ENCODE measurements at regions not wholly inside any gene's neighbourhood (a gene's known extent, or its start where the extent isn't known, plus 50 kb on each side); places are given as distances from the start of the nearest gene placed in this dataset.

GRCh38 chr6:114952229-114952628, 609.4 kb upstream of the HS3ST5 start:
- no peaks in the 10 kb centered on the region; the same call in 1 of the 2 replicates for H3K9me2 ChIP-seq
- POLR2A ChIA-PET: no interaction called here

GRCh38 chr6:114945392-114945791, 602.6 kb upstream of the HS3ST5 start:
- Histone ChIP-seq H3K9me2 (no peaks in the 10 kb centered on the region), H3K4me3 (ENCODE audit: low read depth in 2 of 2, low read length in 1 of 2) (no peak overlapping the region), H2AFZ (ENCODE audit: low read depth) (no peak overlapping the region), H3K27ac (ENCODE audit: low read depth in 2 of 2, low read length in 1 of 2) (no peak overlapping the region), H3K36me3 (replicated peaks in 1 of 2; ENCODE audit: control insufficient read depth in 1 of 2, insufficient read depth in 2 of 2, low read length in 1 of 2) (no peaks in the 10 kb centered on the region), H3K79me2 (ENCODE audit: insufficient read depth) (no peaks in the 10 kb centered on the region), H3K27me3 (ENCODE audit: insufficient read depth) (no peaks in the 10 kb centered on the region), H3F3A (replicated peaks; ENCODE audit: insufficient read depth) (no peaks in the 10 kb centered on the region), H3K4me2 (no peak overlapping the region), H3K9ac (no peak overlapping the region), H3K4me1 (ENCODE audit: control insufficient read depth in 1 of 2, insufficient read depth in 2 of 2, low read depth in 1 of 2, low read length in 1 of 2) (no peaks in the 10 kb centered on the region), H4K20me1 (ENCODE audit: insufficient read depth) (no peaks in the 10 kb centered on the region), H3K9me3 (peaks cover 6% of the 10 kb centered on the region; the same call in 1 of the 2 replicates)
- 19% methylated on average over 3 of the region's 5 CpGs for whole genome bisulfite sequencing (ENCODE audit: low lambda C conversion rate)
- no peak for DNase-seq
- POLR2A ChIA-PET: no interaction called here
- CTCF ChIA-PET: interaction anchor here (0.8 to 1.3 kb wide), 2 partner anchors 12 to 802 kb away, joined by 3 read pairs; no protein-coding TSS in a partner anchor
- no peak for TF ChIP-seq IRF3 (IDR thresholded peaks at IDR 0.05; ENCODE audit: low read depth, low read length)

More at GRCh38 chr6:114952229-114952628, 609.4 kb upstream of the HS3ST5 start:
- Histone ChIP-seq H3K27ac (ENCODE audit: low read depth in 2 of 2, low read length in 1 of 2) (no peak overlapping the region), H3K9me3 (peaks cover 12% of the 10 kb centered on the region; the same call in 1 of the 2 replicates), H2AFZ (ENCODE audit: low read depth) (no peak overlapping the region), H3K4me2 (no peak overlapping the region), H3K79me2 (ENCODE audit: insufficient read depth) (no peaks in the 10 kb centered on the region), H4K20me1 (ENCODE audit: insufficient read depth) (no peaks in the 10 kb centered on the region), H3F3A (replicated peaks; ENCODE audit: insufficient read depth) (no peaks in the 10 kb centered on the region), H3K27me3 (ENCODE audit: insufficient read depth) (no peaks in the 10 kb centered on the region), H3K4me1 (ENCODE audit: control insufficient read depth in 1 of 2, insufficient read depth in 2 of 2, low read depth in 1 of 2, low read length in 1 of 2) (no peaks in the 10 kb centered on the region), H3K4me3 (ENCODE audit: low read depth in 2 of 2, low read length in 1 of 2) (no peak overlapping the region), H3K9ac (no peak overlapping the region), H3K36me3 (replicated peaks in 1 of 2; ENCODE audit: control insufficient read depth in 1 of 2, insufficient read depth in 2 of 2, low read length in 1 of 2) (no peaks in the 10 kb centered on the region)
- no peak for TF ChIP-seq SMC3 (IDR thresholded peaks at IDR 0.05; ENCODE audit: low read depth, low read length)
- TF ChIP-seq RCOR1 (IDR thresholded peaks at IDR 0.05; ENCODE audit: low read length): no peak
- no peak for TF ChIP-seq USF2 (IDR thresholded peaks at IDR 0.05; ENCODE audit: borderline replicate concordance, low read depth, low read length)
- no peak for TF ChIP-seq ZBTB33 (IDR thresholded peaks at IDR 0.05; ENCODE audit: borderline replicate concordance, low read depth)
- no peak for TF ChIP-seq YY1 (IDR thresholded peaks at IDR 0.05; ENCODE audit: low read depth)
- DNase-seq: no peak
- 28% methylated on average over 3 of the region's 3 CpGs for WGBS (ENCODE audit: low lambda C conversion rate)
- CTCF ChIA-PET: no interaction called here

- ChIA-PET POLR2A (no interaction called here), CTCF (no interaction called here)
- Histone ChIP-seq H3K9ac (no peak overlapping the region), H3K36me3 (replicated peaks in 1 of 2; ENCODE audit: control insufficient read depth in 1 of 2, insufficient read depth in 2 of 2, low read length in 1 of 2) (no peaks in the 10 kb centered on the region), H3F3A (replicated peaks; ENCODE audit: insufficient read depth) (no peaks in the 10 kb centered on the region), H3K4me1 (ENCODE audit: control insufficient read depth in 1 of 2, insufficient read depth in 2 of 2, low read depth in 1 of 2, low read length in 1 of 2) (no peaks in the 10 kb centered on the region), H3K79me2 (ENCODE audit: insufficient read depth) (no peaks in the 10 kb centered on the region), H3K27ac (ENCODE audit: low read depth in 2 of 2, low read length in 1 of 2) (no peak overlapping the region), H3K4me3 (ENCODE audit: low read depth in 2 of 2, low read length in 1 of 2) (no peak overlapping the region), H3K9me2 (no peaks in the 10 kb centered on the region), H3K27me3 (ENCODE audit: insufficient read depth) (no peaks in the 10 kb centered on the region), H3K9me3 (no peaks in the 10 kb centered on the region), H3K4me2 (no peak overlapping the region), H2AFZ (ENCODE audit: low read depth) (no peak overlapping the region), H4K20me1 (ENCODE audit: insufficient read depth) (no peaks in the 10 kb centered on the region)
- DNase-seq: no peak
- no peak for TF ChIP-seq RAD21 (IDR thresholded peaks at IDR 0.05; ENCODE audit: low read length)
- TF ChIP-seq GATA2 (CRISPR knock-in tag; IDR thresholded peaks at IDR 0.05): no peak
- TF ChIP-seq FOXJ3 (CRISPR knock-in tag; IDR thresholded peaks at IDR 0.05): no peak
- no peak for TF ChIP-seq SMC3 (IDR thresholded peaks at IDR 0.05; ENCODE audit: low read depth, low read length)
- TF ChIP-seq TEAD4 (IDR thresholded peaks at IDR 0.05; ENCODE audit: borderline replicate concordance, insufficient read depth): no peak
- no peak for TF ChIP-seq PBX3 (IDR thresholded peaks at IDR 0.05)
- TF ChIP-seq JUND (IDR thresholded peaks at IDR 0.05): no peak
- TF ChIP-seq FOXM1 (IDR thresholded peaks at IDR 0.05; ENCODE audit: low read depth): no peak
- no peak for TF ChIP-seq ELF1 (IDR thresholded peaks at IDR 0.05)
- TF ChIP-seq MXI1 (IDR thresholded peaks at IDR 0.05; ENCODE audit: low read depth, low read length): no peak
- no peak for TF ChIP-seq RCOR1 (IDR thresholded peaks at IDR 0.05; ENCODE audit: low read length)
- TF ChIP-seq POLR2AphosphoS5 (IDR thresholded peaks at IDR 0.05; ENCODE audit: low read depth, low read length): no peak
- no peak for TF ChIP-seq CHD2 (IDR thresholded peaks at IDR 0.05; ENCODE audit: low read length, partially characterized antibody)
- TF ChIP-seq TAF1 (IDR thresholded peaks at IDR 0.05; ENCODE audit: borderline replicate concordance, low read depth, low read length): no peak
Measured at GRCh38 chr6:114941078-114941477, 598.3 kb upstream of the HS3ST5 start.

Measured in SK-N-SH (cell line).